ENCODE measurements at regions not wholly inside any gene's neighbourhood (a gene's known extent, or its start where the extent isn't known, plus 50 kb on each side); places are given as distances from the start of the nearest gene placed in this dataset.
"Not testable (repeated sequence)": the region's sequence is repeated elsewhere in the genome, so short reads cannot be mapped to it uniquely, and the experiment has no call there.

DNA sequence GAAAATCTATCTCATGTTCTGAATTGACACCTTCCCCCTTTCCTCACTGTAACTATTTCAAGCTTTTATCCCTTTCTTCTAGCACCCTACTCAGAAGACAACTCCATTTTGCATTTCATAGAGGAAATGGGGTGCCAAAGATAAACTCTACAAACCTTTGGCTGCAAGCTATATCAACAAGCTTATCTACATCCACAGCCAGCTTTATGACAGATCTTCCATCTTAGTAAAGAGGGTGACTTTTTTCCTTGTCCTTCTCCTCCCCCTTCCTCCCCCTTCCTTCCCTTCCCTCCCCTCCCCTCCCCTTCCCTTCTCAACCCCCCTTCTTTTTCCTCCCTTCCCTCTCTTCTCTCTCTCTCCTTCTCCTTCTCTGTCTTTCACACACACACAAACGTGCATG lies 58.0 kb upstream of the OLIG3 start:
- Histone ChIP-seq H3K4me3 (ENCODE audit: low read depth, low read length) (no peak overlapping the region), H3K4me1 (no peaks in the 10 kb centered on the region), H3K27me3 (ENCODE audit: control insufficient read depth, insufficient read depth, low read length) (no peaks in the 10 kb centered on the region), H3K27ac (no peak overlapping the region), H3K9ac (no peak overlapping the region), H3K36me3 (ENCODE audit: control insufficient read depth, insufficient read depth, low read length) (no peaks in the 10 kb centered on the region), H3K79me2 (no peaks in the 10 kb centered on the region), H2AFZ (no peak overlapping the region), H3K9me3 (ENCODE audit: control insufficient read depth, low read length) (no peaks in the 10 kb centered on the region), H3K4me2 (ENCODE audit: low read length) (no peak overlapping the region)
- TF ChIP-seq, protein P1, sequence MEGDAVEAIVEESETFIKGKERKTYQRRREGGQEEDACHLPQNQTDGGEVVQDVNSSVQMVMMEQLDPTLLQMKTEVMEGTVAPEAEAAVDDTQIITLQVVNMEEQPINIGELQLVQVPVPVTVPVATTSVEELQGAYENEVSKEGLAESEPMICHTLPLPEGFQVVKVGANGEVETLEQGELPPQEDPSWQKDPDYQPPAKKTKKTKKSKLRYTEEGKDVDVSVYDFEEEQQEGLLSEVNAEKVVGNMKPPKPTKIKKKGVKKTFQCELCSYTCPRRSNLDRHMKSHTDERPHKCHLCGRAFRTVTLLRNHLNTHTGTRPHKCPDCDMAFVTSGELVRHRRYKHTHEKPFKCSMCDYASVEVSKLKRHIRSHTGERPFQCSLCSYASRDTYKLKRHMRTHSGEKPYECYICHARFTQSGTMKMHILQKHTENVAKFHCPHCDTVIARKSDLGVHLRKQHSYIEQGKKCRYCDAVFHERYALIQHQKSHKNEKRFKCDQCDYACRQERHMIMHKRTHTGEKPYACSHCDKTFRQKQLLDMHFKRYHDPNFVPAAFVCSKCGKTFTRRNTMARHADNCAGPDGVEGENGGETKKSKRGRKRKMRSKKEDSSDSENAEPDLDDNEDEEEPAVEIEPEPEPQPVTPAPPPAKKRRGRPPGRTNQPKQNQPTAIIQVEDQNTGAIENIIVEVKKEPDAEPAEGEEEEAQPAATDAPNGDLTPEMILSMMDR (IDR thresholded peaks at IDR 0.05) = no peak

DNA sequence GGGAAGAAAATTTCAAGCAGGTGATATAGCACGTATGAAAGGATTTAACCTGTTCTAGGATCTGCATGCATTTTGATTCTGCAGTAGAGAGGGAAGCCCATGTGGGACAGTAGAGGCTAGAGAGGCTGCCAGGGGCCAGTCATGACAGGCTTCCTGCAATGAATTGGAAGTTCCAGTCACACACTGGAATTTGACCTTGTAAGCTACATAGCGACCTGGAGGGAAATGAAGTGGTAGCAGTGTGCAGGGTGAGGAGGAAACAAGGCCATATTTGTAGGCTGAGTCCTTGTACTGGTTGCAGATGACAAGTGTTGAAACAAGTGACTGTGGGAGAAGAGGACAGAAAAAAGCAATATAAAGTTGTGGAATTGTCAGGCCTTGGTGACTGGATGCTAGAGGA lies 58.6 kb upstream of the OLIG3 start:
- no peaks in the 10 kb centered on the region for H3K4me1 ChIP-seq
- H3K9me3 ChIP-seq (ENCODE audit: control insufficient read depth, low read length) = no peaks in the 10 kb centered on the region
- H3K79me2 ChIP-seq = no peaks in the 10 kb centered on the region
- H3K4me3 ChIP-seq (ENCODE audit: low read depth, low read length) = no peak overlapping the region
- H3K4me2 ChIP-seq (ENCODE audit: low read length) = no peak overlapping the region
- H3K27me3 ChIP-seq (ENCODE audit: control insufficient read depth, insufficient read depth, low read length) = no peaks in the 10 kb centered on the region
- no peak overlapping the region for H3K27ac ChIP-seq
- no peak overlapping the region for H3K9ac ChIP-seq
- TF ChIP-seq, protein P1 (IDR thresholded peaks at IDR 0.05) = no peak
- no peaks in the 10 kb centered on the region for H3K36me3 ChIP-seq (ENCODE audit: control insufficient read depth, insufficient read depth, low read length)
- no peak overlapping the region for H2AFZ ChIP-seq

DNA sequence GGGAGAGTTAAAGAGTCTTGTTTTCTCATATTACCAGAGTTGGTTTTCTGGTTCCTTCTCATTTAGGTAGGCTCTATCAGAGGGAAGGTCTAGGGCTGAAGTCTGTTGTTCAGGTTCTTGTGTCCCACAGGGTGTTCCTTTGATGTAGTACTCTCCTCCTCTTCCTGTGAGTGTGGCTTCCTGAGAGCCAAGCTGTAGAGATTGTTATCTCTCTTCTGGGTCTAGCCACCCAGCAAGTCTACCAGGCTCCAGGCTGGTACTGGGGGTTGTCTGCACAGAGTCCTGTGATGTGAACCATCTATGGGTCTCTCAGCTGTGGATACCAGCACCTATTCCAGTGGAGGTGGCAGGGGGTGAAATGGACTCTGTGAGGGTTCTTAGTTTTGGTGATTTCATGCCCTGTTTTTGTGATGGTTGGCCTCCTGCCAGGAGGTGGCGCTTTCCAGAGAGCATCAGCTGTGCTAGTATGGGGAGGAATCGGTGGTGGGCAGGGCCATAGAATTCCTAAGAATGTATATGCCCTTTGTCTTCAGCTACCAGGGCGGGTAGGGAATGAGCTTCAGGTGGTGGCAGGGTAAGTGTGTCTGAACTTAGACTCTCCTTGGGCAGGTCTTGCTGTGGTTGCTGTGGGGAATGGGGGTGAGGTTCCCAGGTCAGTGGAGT lies 65.5 kb upstream of the OLIG3 start:
- H2AFZ ChIP-seq; H3K4me1 ChIP-seq; H3K27me3 ChIP-seq (ENCODE audit: control insufficient read depth, insufficient read depth, low read length); H3K79me2 ChIP-seq; H3K9ac ChIP-seq; H3K27ac ChIP-seq; H3K36me3 ChIP-seq (ENCODE audit: control insufficient read depth, insufficient read depth, low read length); H3K4me2 ChIP-seq (ENCODE audit: low read length); H3K9me3 ChIP-seq (ENCODE audit: control insufficient read depth, low read length); H3K4me3 ChIP-seq (ENCODE audit: low read depth, low read length): not testable (repeated sequence)

DNA sequence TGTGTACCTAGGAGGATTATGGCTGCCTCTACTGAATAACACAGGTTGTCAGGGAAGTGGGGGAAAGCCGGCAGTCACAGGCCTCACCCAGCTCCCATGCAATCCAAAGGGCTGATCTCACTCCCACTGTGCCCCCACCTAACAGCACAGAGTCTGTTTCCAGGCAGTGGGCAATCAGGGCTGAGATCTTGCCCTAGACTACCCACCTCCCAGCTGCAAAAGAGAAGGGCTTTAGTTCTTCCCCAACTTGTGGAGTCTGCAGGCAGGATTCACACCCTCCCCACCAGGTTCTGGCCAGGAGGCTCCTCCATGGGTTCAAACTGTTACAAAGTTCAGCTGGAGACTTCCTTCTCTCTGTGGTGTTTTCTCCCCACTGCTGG lies 66.0 kb upstream of the OLIG3 start:
- Histone ChIP-seq H3K9ac (no peak overlapping the region), H3K27ac (no peak overlapping the region), H3K9me3 (ENCODE audit: control insufficient read depth, low read length) (no peaks in the 10 kb centered on the region), H3K4me2 (ENCODE audit: low read length) (no peak overlapping the region), H3K36me3 (ENCODE audit: control insufficient read depth, insufficient read depth, low read length) (no peaks in the 10 kb centered on the region), H2AFZ (no peak overlapping the region), H3K4me1 (no peaks in the 10 kb centered on the region), H3K4me3 (ENCODE audit: low read depth, low read length) (no peak overlapping the region), H3K27me3 (ENCODE audit: control insufficient read depth, insufficient read depth, low read length) (no peaks in the 10 kb centered on the region), H3K79me2 (no peaks in the 10 kb centered on the region)
- TF ChIP-seq, protein P1 (IDR thresholded peaks at IDR 0.05) = no peak

DNA sequence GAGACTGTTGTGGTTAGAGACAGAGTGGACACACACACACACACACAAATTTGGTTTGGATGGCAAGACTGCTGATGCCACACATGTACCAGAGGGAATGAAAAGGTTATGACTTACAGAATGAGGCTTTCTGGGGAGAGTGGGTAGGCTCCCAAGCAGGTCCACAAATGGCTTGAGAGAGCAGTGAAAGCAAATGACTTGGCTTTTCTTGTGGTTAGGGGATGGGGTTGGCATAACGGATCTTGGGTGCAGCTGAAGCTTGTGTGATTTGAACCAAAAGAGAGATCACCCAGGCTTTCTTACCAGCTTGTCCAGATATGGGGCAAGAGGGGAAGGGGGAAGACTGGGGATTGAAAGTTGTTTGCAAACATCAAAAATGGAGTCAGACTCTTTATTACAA lies 73.9 kb upstream of the OLIG3 start:
- no peaks in the 10 kb centered on the region for H3K9me3 ChIP-seq (ENCODE audit: control insufficient read depth, low read length)
- H3K79me2 ChIP-seq = no peaks in the 10 kb centered on the region
- H3K36me3 ChIP-seq (ENCODE audit: control insufficient read depth, insufficient read depth, low read length) = no peaks in the 10 kb centered on the region
- no peaks in the 10 kb centered on the region for H3K27me3 ChIP-seq (ENCODE audit: control insufficient read depth, insufficient read depth, low read length)
- H3K4me2 ChIP-seq (ENCODE audit: low read length) = no peak overlapping the region
- TF ChIP-seq, protein P1 (IDR thresholded peaks at IDR 0.05) = no peak
- no peak overlapping the region for H3K4me3 ChIP-seq (ENCODE audit: low read depth, low read length)
- H2AFZ ChIP-seq = no peak overlapping the region
- H3K4me1 ChIP-seq = no peaks in the 10 kb centered on the region
- H3K27ac ChIP-seq = no peak overlapping the region
- H3K9ac ChIP-seq = no peak overlapping the region
